Neural progenitor cell (in vitro differentiated cells): ENCODE measurements at regions not wholly inside any gene's neighbourhood (a gene's known extent, or its start where the extent isn't known, plus 50 kb on each side); places are given as distances from the start of the nearest gene placed in this dataset.

Experiments used
- CTCF ChIP-seq: fragments of 200-600 bp; sonication (generic); IDR thresholded peaks from 2 replicates; pipeline ENCODE4 v1.5.1; 2017; ENCODE audit warnings: antibody characterized with exemption, mild to moderate bottlenecking
- EZH2 ChIP-seq: fragments of 200-600 bp; sonication (generic); IDR thresholded peaks from 2 replicates; pipeline ENCODE4 v1.6.1; 2017; ENCODE audit warnings: antibody characterized with exemption, mild to moderate bottlenecking, moderate library complexity

GRCh38 chr1:209023790-209024189 lies 559.7 kb upstream of the CAMK1G start:
- TF ChIP-seq EZH2 (no peak), CTCF (no peak)
